ENCODE measurements at regions not wholly inside any gene's neighbourhood (a gene's known extent, or its start where the extent isn't known, plus 50 kb on each side); places are given as distances from the start of the nearest gene placed in this dataset.

- no peak for DNase-seq (ENCODE audit: low read depth, low spot score)
- peaks cover 3% of the 10 kb centered on the region; the same call in 1 of the 2 replicates for H3K9me3 ChIP-seq (ENCODE audit: control insufficient read depth, insufficient read depth, low read length)
- H3K4me3 ChIP-seq (ENCODE audit: low read length) = no peak overlapping the region
- no peak overlapping the region for H3K27ac ChIP-seq (ENCODE audit: low read length)
- H3K36me3 ChIP-seq (ENCODE audit: control insufficient read depth, insufficient read depth, low read length) = no peaks in the 10 kb centered on the region
- no peaks in the 10 kb centered on the region for H3K27me3 ChIP-seq (ENCODE audit: control insufficient read depth, insufficient read depth, low read length)
- no peaks in the 10 kb centered on the region for H3K4me1 ChIP-seq (ENCODE audit: control insufficient read depth, insufficient read depth, low read length)
Observed at GRCh38 chr12:31846405-31846804, 112.8 kb upstream of the RESF1 start.

- H3K36me3 ChIP-seq (ENCODE audit: control insufficient read depth, insufficient read depth, low read length) = no peaks in the 10 kb centered on the region
- H3K4me1 ChIP-seq (ENCODE audit: control insufficient read depth, insufficient read depth, low read length) = no peaks in the 10 kb centered on the region
- WGBS (ENCODE audit: insufficient coverage, insufficient read length) = no CpG with 5 or more reads among the region's 6 CpGs
- no peak overlapping the region for H3K27ac ChIP-seq (ENCODE audit: low read length)
- peaks cover 3% of the 10 kb centered on the region; the same call in 1 of the 2 replicates for H3K9me3 ChIP-seq (ENCODE audit: control insufficient read depth, insufficient read depth, low read length)
- H3K4me3 ChIP-seq (ENCODE audit: low read length) = no peak overlapping the region
- no peak for DNase-seq (ENCODE audit: low read depth, low spot score)
- H3K27me3 ChIP-seq (ENCODE audit: control insufficient read depth, insufficient read depth, low read length) = no peaks in the 10 kb centered on the region
Observed at GRCh38 chr12:31845613-31846322, 113.4 kb upstream of the RESF1 start.

- peaks cover 2% of the 10 kb centered on the region; the same call in 1 of the 2 replicates for H3K9me3 ChIP-seq (ENCODE audit: control insufficient read depth, insufficient read depth, low read length)
- no peaks in the 10 kb centered on the region for H3K27me3 ChIP-seq (ENCODE audit: control insufficient read depth, insufficient read depth, low read length)
- no CpG with 5 or more reads among the region's 6 CpGs for WGBS (ENCODE audit: insufficient coverage, insufficient read length)
- no peak overlapping the region for H3K4me3 ChIP-seq (ENCODE audit: low read length)
- DNase-seq (ENCODE audit: low read depth, low spot score) = no peak
- H3K27ac ChIP-seq (ENCODE audit: low read length) = no peak overlapping the region
- no peaks in the 10 kb centered on the region for H3K36me3 ChIP-seq (ENCODE audit: control insufficient read depth, insufficient read depth, low read length)
- no peaks in the 10 kb centered on the region for H3K4me1 ChIP-seq (ENCODE audit: control insufficient read depth, insufficient read depth, low read length)
Observed at GRCh38 chr12:31843398-31844095, 114.7 kb upstream of the AMN1 start.

GRCh38 chr12:31837913-31838312 lies 109.1 kb upstream of the AMN1 start:
- no CpG with 5 or more reads among the region's 3 CpGs for WGBS (ENCODE audit: insufficient coverage, insufficient read length)
- H3K4me1 ChIP-seq (ENCODE audit: control insufficient read depth, insufficient read depth, low read length) = no peaks in the 10 kb centered on the region
- no peaks in the 10 kb centered on the region for H3K36me3 ChIP-seq (ENCODE audit: control insufficient read depth, insufficient read depth, low read length)
- no peaks in the 10 kb centered on the region for H3K27me3 ChIP-seq (ENCODE audit: control insufficient read depth, insufficient read depth, low read length)
- no peak overlapping the region for H3K27ac ChIP-seq (ENCODE audit: low read length)
- H3K9me3 ChIP-seq (ENCODE audit: control insufficient read depth, insufficient read depth, low read length) = no peaks in the 10 kb centered on the region
- DNase-seq (ENCODE audit: low read depth, low spot score) = no peak
- no peak overlapping the region for H3K4me3 ChIP-seq (ENCODE audit: low read length)

GRCh38 chr12:31835276-31835882 lies 106.6 kb upstream of the AMN1 start:
- no peak overlapping the region for H3K27ac ChIP-seq (ENCODE audit: low read length)
- no peaks in the 10 kb centered on the region for H3K27me3 ChIP-seq (ENCODE audit: control insufficient read depth, insufficient read depth, low read length)
- H3K4me3 ChIP-seq (ENCODE audit: low read length) = no peak overlapping the region
- no peak for DNase-seq (ENCODE audit: low read depth, low spot score)
- no CpG with 5 or more reads among the region's 5 CpGs for WGBS (ENCODE audit: insufficient coverage, insufficient read length)
- H3K36me3 ChIP-seq (ENCODE audit: control insufficient read depth, insufficient read depth, low read length) = no peaks in the 10 kb centered on the region
- no peaks in the 10 kb centered on the region for H3K4me1 ChIP-seq (ENCODE audit: control insufficient read depth, insufficient read depth, low read length)
- H3K9me3 ChIP-seq (ENCODE audit: control insufficient read depth, insufficient read depth, low read length) = no peaks in the 10 kb centered on the region

- H3K9me3 ChIP-seq (ENCODE audit: control insufficient read depth, insufficient read depth, low read length) = no peaks in the 10 kb centered on the region
- H3K27ac ChIP-seq (ENCODE audit: low read length) = no peak overlapping the region
- no peak for DNase-seq (ENCODE audit: low read depth, low spot score)
- no peaks in the 10 kb centered on the region for H3K36me3 ChIP-seq (ENCODE audit: control insufficient read depth, insufficient read depth, low read length)
- no peaks in the 10 kb centered on the region for H3K4me1 ChIP-seq (ENCODE audit: control insufficient read depth, insufficient read depth, low read length)
- H3K27me3 ChIP-seq (ENCODE audit: control insufficient read depth, insufficient read depth, low read length) = no peaks in the 10 kb centered on the region
- no CpG with 5 or more reads among the region's 7 CpGs for WGBS (ENCODE audit: insufficient coverage, insufficient read length)
- H3K4me3 ChIP-seq (ENCODE audit: low read length) = no peak overlapping the region
Observed at GRCh38 chr12:31834150-31834549, 105.3 kb upstream of the AMN1 start.

- no CpG with 5 or more reads among the region's 7 CpGs for WGBS (ENCODE audit: insufficient coverage, insufficient read length)
- no peaks in the 10 kb centered on the region for H3K36me3 ChIP-seq (ENCODE audit: control insufficient read depth, insufficient read depth, low read length)
- no peaks in the 10 kb centered on the region for H3K9me3 ChIP-seq (ENCODE audit: control insufficient read depth, insufficient read depth, low read length)
- no peaks in the 10 kb centered on the region for H3K4me1 ChIP-seq (ENCODE audit: control insufficient read depth, insufficient read depth, low read length)
- DNase-seq (ENCODE audit: low read depth, low spot score) = no peak
- H3K27ac ChIP-seq (ENCODE audit: low read length) = no peak overlapping the region
- no peak overlapping the region for H3K4me3 ChIP-seq (ENCODE audit: low read length)
- no peaks in the 10 kb centered on the region for H3K27me3 ChIP-seq (ENCODE audit: control insufficient read depth, insufficient read depth, low read length)
Observed at GRCh38 chr12:31832740-31833729, 104.2 kb upstream of the AMN1 start.

- Histone ChIP-seq H3K27ac (ENCODE audit: low read length) (no peak overlapping the region), H3K9me3 (ENCODE audit: control insufficient read depth, insufficient read depth, low read length) (no peaks in the 10 kb centered on the region), H3K4me3 (ENCODE audit: low read length) (no peak overlapping the region), H3K36me3 (ENCODE audit: control insufficient read depth, insufficient read depth, low read length) (no peaks in the 10 kb centered on the region), H3K27me3 (ENCODE audit: control insufficient read depth, insufficient read depth, low read length) (no peaks in the 10 kb centered on the region), H3K4me1 (ENCODE audit: control insufficient read depth, insufficient read depth, low read length) (no peaks in the 10 kb centered on the region)
- DNase-seq (ENCODE audit: low read depth, low spot score) = no peak
- no CpG with 5 or more reads among the region's 2 CpGs for WGBS (ENCODE audit: insufficient coverage, insufficient read length)
Observed at GRCh38 chr12:31828071-31828470, 99.2 kb upstream of the AMN1 start.

- H3K27ac ChIP-seq (ENCODE audit: low read length) = no peak overlapping the region
- no peaks in the 10 kb centered on the region for H3K9me3 ChIP-seq (ENCODE audit: control insufficient read depth, insufficient read depth, low read length)
- no peaks in the 10 kb centered on the region for H3K27me3 ChIP-seq (ENCODE audit: control insufficient read depth, insufficient read depth, low read length)
- no peaks in the 10 kb centered on the region for H3K36me3 ChIP-seq (ENCODE audit: control insufficient read depth, insufficient read depth, low read length)
- H3K4me3 ChIP-seq (ENCODE audit: low read length) = no peak overlapping the region
- no peak for DNase-seq (ENCODE audit: low read depth, low spot score)
- H3K4me1 ChIP-seq (ENCODE audit: control insufficient read depth, insufficient read depth, low read length) = no peaks in the 10 kb centered on the region
Observed at GRCh38 chr12:31822761-31823160, 93.9 kb upstream of the AMN1 start.

GRCh38 chr12:31821484-31821883 lies 92.7 kb upstream of the AMN1 start:
- WGBS (ENCODE audit: insufficient coverage, insufficient read length) = no CpG with 5 or more reads among the region's 3 CpGs
- DNase-seq (ENCODE audit: low read depth, low spot score) = no peak
- no peaks in the 10 kb centered on the region for H3K4me1 ChIP-seq (ENCODE audit: control insufficient read depth, insufficient read depth, low read length)
- H3K36me3 ChIP-seq (ENCODE audit: control insufficient read depth, insufficient read depth, low read length) = no peaks in the 10 kb centered on the region
- H3K27me3 ChIP-seq (ENCODE audit: control insufficient read depth, insufficient read depth, low read length) = no peaks in the 10 kb centered on the region
- H3K9me3 ChIP-seq (ENCODE audit: control insufficient read depth, insufficient read depth, low read length) = no peaks in the 10 kb centered on the region
- H3K4me3 ChIP-seq (ENCODE audit: low read length) = no peak overlapping the region
- H3K27ac ChIP-seq (ENCODE audit: low read length) = no peak overlapping the region
